ENCODE measurements at regions not wholly inside any gene's neighbourhood (a gene's known extent, or its start where the extent isn't known, plus 50 kb on each side); places are given as distances from the start of the nearest gene placed in this dataset.
"Not testable (repeated sequence)": the region's sequence is repeated elsewhere in the genome, so short reads cannot be mapped to it uniquely, and the experiment has no call there.

DNA sequence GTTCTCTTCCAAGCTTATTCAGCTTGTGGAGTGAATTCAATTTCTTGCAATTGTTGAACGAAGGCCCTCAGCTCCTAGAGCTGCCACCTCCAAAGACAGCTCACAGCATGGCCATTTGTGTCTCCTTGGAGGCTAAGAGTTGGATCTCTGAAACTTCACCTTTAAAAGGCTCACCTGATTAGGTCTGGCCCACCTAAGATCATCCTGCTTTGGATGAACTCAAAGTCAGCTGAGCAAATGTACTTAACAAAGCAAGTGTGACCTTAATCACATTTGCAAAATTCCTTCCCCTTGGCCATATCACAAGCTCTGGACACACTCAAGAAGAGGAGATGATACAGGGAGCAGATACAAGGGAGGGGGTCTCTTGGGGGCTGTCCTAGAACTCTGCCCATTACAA, 67.8 kb upstream of the EEF2KMT start:
- H3K9ac ChIP-seq (ENCODE audit: insufficient read depth, low read depth, low read length); FAIRE-seq; H3K4me2 ChIP-seq (ENCODE audit: low read depth, low read length); intact Hi-C loops (cut with micrococcal nuclease; ENCODE audit: unreplicated experiment); POLR2A ChIA-PET; H3K36me3 ChIP-seq (replicated peaks in 1 of 2; ENCODE audit: control insufficient read depth in 1 of 2, insufficient read depth in 2 of 2, low read length in 2 of 2); H4K20me1 ChIP-seq (ENCODE audit: insufficient read depth, low read length); H2AFZ ChIP-seq (ENCODE audit: low read length); H3K27ac ChIP-seq (ENCODE audit: extremely low read length, insufficient read depth, low read length); ATAC-seq; H3K79me2 ChIP-seq (ENCODE audit: insufficient read depth, low read length); BruUV-seq (replicated peaks); DNase-seq (ENCODE audit: low spot score); H3K4me3 ChIP-seq (replicated peaks in 1 of 3; ENCODE audit: insufficient read depth in 1 of 3, low read depth in 2 of 3, low read length in 3 of 3); CTCF ChIA-PET (ENCODE audit: low intra/inter-chr PET ratio, low total read pairs); in situ Hi-C loops (cut with HindIII; ENCODE audit: extremely low pct_ligation_motif_present, low pct_unique_long_range_greater_than_20kb); H3K9me3 ChIP-seq (ENCODE audit: low read length): not testable (repeated sequence)
- H3K27me3 ChIP-seq (ENCODE audit: control insufficient read depth in 1 of 2, insufficient read depth in 2 of 2, low read length in 2 of 2) = peaks cover 2 to 22% of the 10 kb centered on the region in 2 experiments; a peak in 3 of 5 replicates
- WGBS (ENCODE audit: low lambda C conversion rate) = 17% methylated on average over 1 of the region's 1 CpG
- peaks cover 17% of the 10 kb centered on the region for H3K4me1 ChIP-seq (ENCODE audit: insufficient read depth, low read length)

GRCh38 chr16:5162801-5163200, 65.2 kb upstream of the EEF2KMT start:
- TF ChIP-seq CEBPB (IDR thresholded peaks at IDR 0.05; ENCODE audit: borderline replicate concordance, low read depth, low read length) (peak; percentile 9; the same call in 1 of the 2 replicates), ZNF12 (CRISPR knock-in tag; IDR thresholded peaks at IDR 0.05) (peak; percentile 94), ZBTB3 (CRISPR knock-in tag; IDR thresholded peaks at IDR 0.05; ENCODE audit: borderline replicate concordance, low read depth) (peak; percentile 65; the same call in 1 of the 2 replicates)
- POLR2A ChIA-PET; H2AFZ ChIP-seq (ENCODE audit: low read length); H3K4me2 ChIP-seq (ENCODE audit: low read depth, low read length); H3K4me3 ChIP-seq (replicated peaks in 1 of 3; ENCODE audit: insufficient read depth in 1 of 3, low read depth in 2 of 3, low read length in 3 of 3); DNase-seq (ENCODE audit: low spot score); BruUV-seq (replicated peaks); H3K79me2 ChIP-seq (ENCODE audit: insufficient read depth, low read length); H4K20me1 ChIP-seq (ENCODE audit: insufficient read depth, low read length); H3K27me3 ChIP-seq (ENCODE audit: control insufficient read depth in 1 of 2, insufficient read depth in 2 of 2, low read length in 2 of 2); ATAC-seq; FAIRE-seq; intact Hi-C loops (cut with micrococcal nuclease; ENCODE audit: unreplicated experiment); H3K9ac ChIP-seq (ENCODE audit: insufficient read depth, low read depth, low read length); H3K9me3 ChIP-seq (ENCODE audit: low read length); H3K27ac ChIP-seq (ENCODE audit: extremely low read length, insufficient read depth, low read length); CTCF ChIA-PET (ENCODE audit: low intra/inter-chr PET ratio, low total read pairs); H3K36me3 ChIP-seq (replicated peaks in 1 of 2; ENCODE audit: control insufficient read depth in 1 of 2, insufficient read depth in 2 of 2, low read length in 2 of 2); in situ Hi-C loops (cut with HindIII; ENCODE audit: extremely low pct_ligation_motif_present, low pct_unique_long_range_greater_than_20kb): not testable (repeated sequence)
- 54% methylated on average over 5 of the region's 5 CpGs for WGBS (ENCODE audit: low lambda C conversion rate)
- peaks cover 29% of the 10 kb centered on the region for H3K4me1 ChIP-seq (ENCODE audit: insufficient read depth, low read length)

All from HepG2 (cell line).